ENCODE measurements at regions not wholly inside any gene's neighbourhood (a gene's known extent, or its start where the extent isn't known, plus 50 kb on each side); places are given as distances from the start of the nearest gene placed in this dataset.

DNA sequence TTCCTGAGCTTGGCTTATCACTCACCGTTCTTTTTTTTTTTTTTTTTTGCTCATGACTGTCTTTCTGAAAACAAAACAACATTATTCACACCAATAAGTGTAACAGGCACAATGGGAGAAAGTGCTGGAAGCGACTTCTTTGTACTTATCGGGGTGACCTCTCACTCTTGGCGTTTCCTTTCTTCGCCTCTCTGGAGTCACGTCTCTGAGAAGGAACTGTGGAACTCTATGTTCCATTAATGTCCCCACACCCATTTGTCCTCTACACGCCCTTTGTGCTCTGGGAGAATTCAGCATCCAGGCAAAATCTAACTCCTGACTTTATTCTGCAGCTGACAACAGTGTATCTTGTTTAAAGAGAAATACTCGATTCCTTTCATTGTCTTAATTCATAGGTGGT lies 70.8 kb upstream of the FAM204A start:
- TF ChIP-seq, protein P1, sequence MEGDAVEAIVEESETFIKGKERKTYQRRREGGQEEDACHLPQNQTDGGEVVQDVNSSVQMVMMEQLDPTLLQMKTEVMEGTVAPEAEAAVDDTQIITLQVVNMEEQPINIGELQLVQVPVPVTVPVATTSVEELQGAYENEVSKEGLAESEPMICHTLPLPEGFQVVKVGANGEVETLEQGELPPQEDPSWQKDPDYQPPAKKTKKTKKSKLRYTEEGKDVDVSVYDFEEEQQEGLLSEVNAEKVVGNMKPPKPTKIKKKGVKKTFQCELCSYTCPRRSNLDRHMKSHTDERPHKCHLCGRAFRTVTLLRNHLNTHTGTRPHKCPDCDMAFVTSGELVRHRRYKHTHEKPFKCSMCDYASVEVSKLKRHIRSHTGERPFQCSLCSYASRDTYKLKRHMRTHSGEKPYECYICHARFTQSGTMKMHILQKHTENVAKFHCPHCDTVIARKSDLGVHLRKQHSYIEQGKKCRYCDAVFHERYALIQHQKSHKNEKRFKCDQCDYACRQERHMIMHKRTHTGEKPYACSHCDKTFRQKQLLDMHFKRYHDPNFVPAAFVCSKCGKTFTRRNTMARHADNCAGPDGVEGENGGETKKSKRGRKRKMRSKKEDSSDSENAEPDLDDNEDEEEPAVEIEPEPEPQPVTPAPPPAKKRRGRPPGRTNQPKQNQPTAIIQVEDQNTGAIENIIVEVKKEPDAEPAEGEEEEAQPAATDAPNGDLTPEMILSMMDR (IDR thresholded peaks at IDR 0.05), result no peak
- no peak for TF ChIP-seq POLR2A (IDR thresholded peaks at IDR 0.05)
- no peak for TF ChIP-seq POLR2AphosphoS5 (IDR thresholded peaks at IDR 0.05)

Measured in prostate gland (tissue), 2 donors.